Common myeloid progenitor, CD34-positive (primary cell): ENCODE measurements at regions not wholly inside any gene's neighbourhood (a gene's known extent, or its start where the extent isn't known, plus 50 kb on each side); places are given as distances from the start of the nearest gene placed in this dataset.

Experiments used
- CTCF ChIA-PET: fragments of 350-600 bp; sonication (Branson Sonifier 250); formaldehyde crosslinking; loops from one replicate; lab custom pipeline; 2021; ENCODE audit warnings: antibody characterized with exemption; lab: Charles Lee
- POLR2A ChIA-PET: fragments of 350-600 bp; sonication (Branson Sonifier 250); formaldehyde crosslinking; loops from one replicate; lab custom pipeline; 2021; ENCODE audit warnings: antibody characterized with exemption; lab: Charles Lee
- DNase-seq, 3 donors: peaks; one replicate each; pipeline versions ENCODE4 v3.0.0 to v3.0.0-alpha.2; 2013
- H3K27ac ChIP-seq, 2 experiments: 1 replicate in 1 of 2; 2 replicates in 1 of 2; pipeline ENCODE4 v1.7.0; 2013; ENCODE audit warnings: inconsistent platforms in 2 of 2, low read length in 2 of 2, mild to moderate bottlenecking in 2 of 2, low read depth in 1 of 2, moderate library complexity in 1 of 2; ENCODE audit not compliant: severe bottlenecking in 2 of 2, insufficient read depth in 1 of 2, poor library complexity in 1 of 2
- H3K27me3 ChIP-seq, 5 experiments: replicated peaks in 2 of 5; 1 replicate in 3 of 5; 2 replicates in 2 of 5; pipeline versions ENCODE4 v1.6.1 to v1.7.0; 2013; ENCODE audit warnings: low read length in 4 of 5, mild to moderate bottlenecking in 2 of 5, moderate library complexity in 2 of 5, inconsistent platforms in 1 of 5; ENCODE audit not compliant: insufficient read depth in 5 of 5, control insufficient read depth in 4 of 5
- H3K36me3 ChIP-seq, 4 experiments: 1 replicate in 2 of 4; 2 replicates in 2 of 4; pipeline versions ENCODE4 v1.6.1 to v1.7.0; 2013; ENCODE audit warnings: low read length in 3 of 4, control low read depth in 1 of 4, mild to moderate bottlenecking in 1 of 4; ENCODE audit not compliant: control insufficient read depth in 4 of 4, insufficient read depth in 4 of 4
- H3K4me1 ChIP-seq, 4 experiments: 1 replicate in 3 of 4; 2 replicates in 1 of 4; pipeline versions ENCODE4 v1.6.1 to v1.7.1; 2013; ENCODE audit warnings: low read length in 3 of 4, mild to moderate bottlenecking in 3 of 4, control low read depth in 1 of 4, inconsistent platforms in 1 of 4, moderate library complexity in 1 of 4; ENCODE audit not compliant: control insufficient read depth in 4 of 4, insufficient read depth in 4 of 4; ENCODE audit errors: control extremely low read depth in 1 of 4
- H3K4me3 ChIP-seq, 7 experiments: 1 replicate in 4 of 7; 2 replicates in 3 of 7; pipeline versions ENCODE4 v1.5.1 to v1.7.0; 2013; ENCODE audit warnings: mild to moderate bottlenecking in 7 of 7, low read length in 6 of 7, moderate library complexity in 6 of 7, inconsistent platforms in 2 of 7, low read depth in 2 of 7, control low read depth in 1 of 7; ENCODE audit not compliant: insufficient read depth in 4 of 7, control insufficient read depth in 1 of 7; ENCODE audit errors: extremely low read depth in 1 of 7
- H3K9me3 ChIP-seq, 5 experiments: 1 replicate in 4 of 5; 2 replicates in 1 of 5; pipeline versions ENCODE4 v1.6.1 to v1.7.1; 2013; ENCODE audit warnings: low read length in 4 of 5, mild to moderate bottlenecking in 2 of 5, inconsistent platforms in 1 of 5, low read depth in 1 of 5, moderate library complexity in 1 of 5; ENCODE audit not compliant: control insufficient read depth in 4 of 5, insufficient read depth in 2 of 5; ENCODE audit errors: control extremely low read depth in 1 of 5
- WGBS: methylation state at CpG from one replicate; pipeline ENCODE4 v1.1.5; 2013; ENCODE audit not compliant: insufficient coverage; 5-methylcytosine and 5-hydroxymethylcytosine counted together

GRCh38 chr6:22732176-22732970, 163.0 kb downstream of the HDGFL1 start:
- Histone ChIP-seq H3K4me1 (no peaks in the 10 kb centered on the region), H3K27ac (no peak overlapping the region), H3K9me3 (peaks cover 0 to 2% (median 0%) of the 10 kb centered on the region in 5 experiments), H3K36me3 (no peaks in the 10 kb centered on the region), H3K27me3 (no peaks in the 10 kb centered on the region), H3K4me3 (no peak overlapping the region)
- POLR2A ChIA-PET = interaction anchor here (0.6 kb wide), 1 partner anchor 24 kb away, joined by 3 read pairs; no protein-coding TSS in a partner anchor
- 93% methylated on average over 3 of the region's 3 CpGs for WGBS
- CTCF ChIA-PET = no interaction called here
- no peak for DNase-seq

- Histone ChIP-seq H3K4me3 (no peak overlapping the region), H3K27me3 (no peaks in the 10 kb centered on the region), H3K4me1 (no peaks in the 10 kb centered on the region), H3K36me3 (no peaks in the 10 kb centered on the region), H3K27ac (no peak overlapping the region), H3K9me3 (no peaks in the 10 kb centered on the region)
- ChIA-PET POLR2A (no interaction called here), CTCF (interaction anchor here (0.6 to 1.6 kb wide), 2 partner anchors 27 to 1012 kb away, joined by 3 read pairs; no protein-coding TSS in a partner anchor)
- 100% methylated on average over 2 of the region's 3 CpGs for WGBS
- no peak for DNase-seq
Measured at GRCh38 chr6:22736740-22737139, 167.4 kb downstream of the HDGFL1 start.

GRCh38 chr6:22737331-22737730, 168.0 kb downstream of the HDGFL1 start:
- Histone ChIP-seq H3K4me3 (no peak overlapping the region), H3K27ac (no peak overlapping the region), H3K9me3 (no peaks in the 10 kb centered on the region), H3K27me3 (no peaks in the 10 kb centered on the region), H3K4me1 (no peaks in the 10 kb centered on the region), H3K36me3 (no peaks in the 10 kb centered on the region)
- 66% methylated on average over 5 of the region's 5 CpGs for WGBS
- ChIA-PET CTCF (interaction anchor here (0.6 to 1.6 kb wide), 2 partner anchors 27 to 1013 kb away, joined by 3 read pairs; no protein-coding TSS in a partner anchor), POLR2A (no interaction called here)
- peak; percentile 2 to 17 (median 2) for DNase-seq

GRCh38 chr6:22738194-22738593, 168.8 kb downstream of the HDGFL1 start:
- CTCF ChIA-PET = interaction anchor here (1.6 kb wide), 1 partner anchor 26 kb away, joined by 3 read pairs; no protein-coding TSS in a partner anchor
- POLR2A ChIA-PET = no interaction called here
- no peak for DNase-seq
- no peak overlapping the region for H3K4me3 ChIP-seq
- no peaks in the 10 kb centered on the region for H3K27me3 ChIP-seq
- peaks cover 0 to 1% (median 0%) of the 10 kb centered on the region in 5 experiments for H3K9me3 ChIP-seq
- 100% methylated on average over 3 of the region's 6 CpGs for WGBS
- no peak overlapping the region for H3K27ac ChIP-seq
- H3K4me1 ChIP-seq = no peaks in the 10 kb centered on the region
- H3K36me3 ChIP-seq = no peaks in the 10 kb centered on the region

- WGBS = 100% methylated on average over 1 of the region's 1 CpG
- ChIA-PET POLR2A (no interaction called here), CTCF (no interaction called here)
- Histone ChIP-seq H3K36me3 (no peaks in the 10 kb centered on the region), H3K9me3 (peaks cover 0 to 1% (median 0%) of the 10 kb centered on the region in 5 experiments), H3K27me3 (no peaks in the 10 kb centered on the region), H3K27ac (no peak overlapping the region), H3K4me3 (no peak overlapping the region), H3K4me1 (no peaks in the 10 kb centered on the region)
- DNase-seq = no peak
Measured at GRCh38 chr6:22747571-22747970, 178.2 kb downstream of the HDGFL1 start.

- H3K9me3 ChIP-seq = no peaks in the 10 kb centered on the region
- WGBS = 100% methylated on average over 1 of the region's 4 CpGs
- no peaks in the 10 kb centered on the region for H3K27me3 ChIP-seq
- no peaks in the 10 kb centered on the region for H3K4me1 ChIP-seq
- H3K27ac ChIP-seq = no peak overlapping the region
- H3K36me3 ChIP-seq = no peaks in the 10 kb centered on the region
- no peak overlapping the region for H3K4me3 ChIP-seq
- DNase-seq = no peak
- ChIA-PET POLR2A (no interaction called here), CTCF (no interaction called here)
Measured at GRCh38 chr6:22748681-22749080, 179.3 kb downstream of the HDGFL1 start.

- Histone ChIP-seq H3K4me1 (no peaks in the 10 kb centered on the region), H3K36me3 (no peaks in the 10 kb centered on the region), H3K27me3 (no peaks in the 10 kb centered on the region), H3K4me3 (no peak overlapping the region), H3K9me3 (peaks cover 0 to 2% (median 0%) of the 10 kb centered on the region in 5 experiments), H3K27ac (no peak overlapping the region)
- ChIA-PET POLR2A (no interaction called here), CTCF (no interaction called here)
- 95% methylated on average over 3 of the region's 3 CpGs for WGBS
- no peak for DNase-seq
Measured at GRCh38 chr6:22749696-22750095, 180.3 kb downstream of the HDGFL1 start.
